Liver (tissue), 8 donors: ENCODE measurements at regions not wholly inside any gene's neighbourhood (a gene's known extent, or its start where the extent isn't known, plus 50 kb on each side); places are given as distances from the start of the nearest gene placed in this dataset.

Source experiments
- DNase-seq: peaks from one replicate; pipeline ENCODE4 v3.0.0-alpha.2; 2017; ENCODE audit warnings: low spot score
- H3K27ac ChIP-seq, 2 donors: one replicate each; pipeline ENCODE4 v1.7.0; 2013; ENCODE audit warnings: inconsistent platforms in 2 of 2, low read length in 2 of 2, control low read depth in 1 of 2, low read depth in 1 of 2, mild to moderate bottlenecking in 1 of 2
- H3K27me3 ChIP-seq, 4 donors: one replicate each; pipeline versions ENCODE4 v1.6.1 to v1.7.0; 2013; ENCODE audit warnings: low read length in 3 of 4, inconsistent platforms in 1 of 4, mild to moderate bottlenecking in 1 of 4, moderate library complexity in 1 of 4; ENCODE audit not compliant: control insufficient read depth in 4 of 4, insufficient read depth in 4 of 4
- H3K36me3 ChIP-seq, 4 donors: one replicate each; pipeline versions ENCODE4 v1.6.1 to v1.7.0; 2013; ENCODE audit warnings: low read length in 3 of 4, mild to moderate bottlenecking in 3 of 4, low read depth in 1 of 4, moderate library complexity in 1 of 4; ENCODE audit not compliant: control insufficient read depth in 4 of 4, insufficient read depth in 3 of 4
- H3K4me1 ChIP-seq, 4 donors: one replicate each; pipeline versions ENCODE4 v1.6.1 to v1.7.0; 2013; ENCODE audit warnings: low read length in 3 of 4, mild to moderate bottlenecking in 3 of 4, moderate library complexity in 1 of 4; ENCODE audit not compliant: control insufficient read depth in 4 of 4, insufficient read depth in 4 of 4
- H3K4me3 ChIP-seq, 3 donors: one replicate each; pipeline versions ENCODE4 v1.6.1 to v1.7.0; 2013; ENCODE audit warnings: low read length in 3 of 3, control low read depth in 1 of 3, low read depth in 1 of 3, mild to moderate bottlenecking in 1 of 3
- H3K9ac ChIP-seq, 2 donors: one replicate each; pipeline ENCODE4 v1.7.0; 2013; ENCODE audit warnings: low read length in 2 of 2, mild to moderate bottlenecking in 2 of 2, moderate library complexity in 2 of 2, control low read depth in 1 of 2, low read depth in 1 of 2
- H3K9me3 ChIP-seq, 4 donors: one replicate each; pipeline versions ENCODE4 v1.6.1 to v1.7.0; 2013; ENCODE audit warnings: low read length in 3 of 4; ENCODE audit not compliant: control insufficient read depth in 4 of 4
- ATF3 ChIP-seq: IDR thresholded peaks from 2 replicates; pipeline ENCODE4 v1.6.1; 2016; ENCODE audit warnings: antibody characterized with exemption
- CTCF ChIP-seq: fragments of 150-350 bp; IDR thresholded peaks from 2 replicates; pipeline ENCODE4 v1.5.1; 2017; ENCODE audit warnings: improper control_type of control experiment, low read depth, low read length; ENCODE audit not compliant: missing input control
- EGR1 ChIP-seq, 2 donors: IDR thresholded peaks; 2 replicates each; pipeline ENCODE4 v1.6.1; 2016 to 2018; ENCODE audit warnings: antibody characterized with exemption in 2 of 2, low read depth in 2 of 2
- FOXA1 ChIP-seq: IDR thresholded peaks from 2 replicates; pipeline ENCODE4 v1.6.1; 2016; ENCODE audit warnings: antibody characterized with exemption
- FOXA2 ChIP-seq: IDR thresholded peaks from 2 replicates; pipeline ENCODE4 v1.6.1; 2016; ENCODE audit warnings: antibody characterized with exemption
- GABPA ChIP-seq, 2 donors: IDR thresholded peaks in 1 of 2; conservative IDR thresholded peaks in 1 of 2; 2 replicates each; pipeline ENCODE4 v1.6.1; 2016; ENCODE audit warnings: antibody characterized with exemption in 2 of 2, mild to moderate bottlenecking in 1 of 2, moderate library complexity in 1 of 2
- HNF4A ChIP-seq, 2 donors: conservative IDR thresholded peaks; 2 replicates each; pipeline ENCODE4 v1.6.1; 2016; ENCODE audit warnings: antibody characterized with exemption in 2 of 2, mild to moderate bottlenecking in 2 of 2
- HNF4G ChIP-seq: IDR thresholded peaks from 2 replicates; pipeline ENCODE4 v1.6.1; 2016; ENCODE audit warnings: antibody characterized with exemption
- JUND ChIP-seq, 2 donors: IDR thresholded peaks; 2 replicates each; pipeline ENCODE4 v1.6.1; 2016; ENCODE audit warnings: antibody characterized with exemption in 2 of 2
- MAX ChIP-seq: IDR thresholded peaks from 2 replicates; pipeline ENCODE4 v1.6.1; 2016; ENCODE audit warnings: antibody characterized with exemption
- NR2F2 ChIP-seq: IDR thresholded peaks from 2 replicates; pipeline ENCODE4 v1.6.1; 2016; ENCODE audit warnings: antibody characterized with exemption
- RAD21 ChIP-seq, 2 donors: IDR thresholded peaks; 2 replicates each; pipeline ENCODE4 v1.6.1; 2016; ENCODE audit warnings: antibody characterized with exemption in 2 of 2, mild to moderate bottlenecking in 2 of 2
- REST ChIP-seq: IDR thresholded peaks from 2 replicates; pipeline ENCODE4 v1.6.1; 2016; ENCODE audit warnings: antibody characterized with exemption, mild to moderate bottlenecking
- RXRA ChIP-seq, 2 donors: IDR thresholded peaks; 2 replicates each; pipeline ENCODE4 v1.6.1; 2017 to 2018; ENCODE audit warnings: antibody characterized with exemption in 2 of 2, mild to moderate bottlenecking in 1 of 2
- SP1 ChIP-seq: IDR thresholded peaks from 2 replicates; pipeline ENCODE4 v1.6.1; 2018; ENCODE audit warnings: antibody characterized with exemption, mild to moderate bottlenecking
- TAF1 ChIP-seq: conservative IDR thresholded peaks from 2 replicates; pipeline ENCODE4 v1.6.1; 2016; ENCODE audit warnings: antibody characterized with exemption, mild to moderate bottlenecking
- YY1 ChIP-seq: IDR thresholded peaks from 2 replicates; pipeline ENCODE4 v1.6.1; 2016; ENCODE audit warnings: antibody characterized with exemption, mild to moderate bottlenecking
- ZBTB33 ChIP-seq: IDR thresholded peaks from 2 replicates; pipeline ENCODE4 v1.6.1; 2016; ENCODE audit warnings: antibody characterized with exemption
- WGBS: extraction: QIAGEN DNeasy Blood & Tissue Kit; methylation state at CpG from one replicate; pipeline ENCODE4 v1.1.7; 2013; 5-methylcytosine and 5-hydroxymethylcytosine counted together
- donor health status: healthy.
- donor health status: healthy.
- donor health status: healthy.
- donor health status: healthy.
- donor health status: healthy.

- TF ChIP-seq ATF3 (no peak), HNF4A (conservative IDR thresholded peaks at IDR 0.05) (peak; percentile 20 to 49)
- H3K36me3 ChIP-seq, result no peaks in the 10 kb centered on the region
- H3K9ac ChIP-seq, result no peak overlapping the region
- H3K4me3 ChIP-seq, result no peak overlapping the region
- no peaks in the 10 kb centered on the region for H3K9me3 ChIP-seq
- no peak overlapping the region for H3K27ac ChIP-seq
- H3K27me3 ChIP-seq, result no peaks in the 10 kb centered on the region
- peaks cover 0 to 10% (median 2%) of the 10 kb centered on the region in 4 donors for H3K4me1 ChIP-seq
- 41% methylated on average over 5 of the region's 5 CpGs for WGBS
- no peak for DNase-seq
Measured at GRCh38 chr5:52015760-52016159, 632.5 kb downstream of the ISL1 start.

- H3K4me3 ChIP-seq, result no peak overlapping the region
- DNase-seq, result no peak
- WGBS, result 24% methylated on average over 2 of the region's 2 CpGs
- no peaks in the 10 kb centered on the region for H3K9me3 ChIP-seq
- no peaks in the 10 kb centered on the region for H3K36me3 ChIP-seq
- TF ChIP-seq FOXA1 (no peak), EGR1 (IDR thresholded peaks at IDR 0.05; ENCODE audit: low read depth in 2 of 2) (no peak), HNF4G (peak; percentile 55), MAX (peak; percentile 26), RXRA (IDR thresholded peaks at IDR 0.05) (peak; percentile 73 to 85), FOXA2 (no peak), TAF1 (no peak), SP1 (peak; percentile 66), JUND (IDR thresholded peaks at IDR 0.05) (no peak), YY1 (peak; percentile 78), GABPA (IDR thresholded peaks at IDR 0.05 in 1 of 2, conservative IDR thresholded peaks at IDR 0.05 in 1 of 2) (peak in 1 of 2 donors; percentile 41), HNF4A (conservative IDR thresholded peaks at IDR 0.05) (peak; percentile 88 to 89), RAD21 (IDR thresholded peaks at IDR 0.05) (peak; percentile 37 to 40), REST (peak; percentile 20), ATF3 (no peak), ZBTB33 (no peak), CTCF (no peak), NR2F2 (peak; percentile 86)
- peak overlapping the region in 1 of 2 donors; percentile 50 for H3K27ac ChIP-seq
- H3K9ac ChIP-seq, result no peak overlapping the region
- peaks cover 0 to 10% (median 2%) of the 10 kb centered on the region in 4 donors for H3K4me1 ChIP-seq
- H3K27me3 ChIP-seq, result no peaks in the 10 kb centered on the region
Measured at GRCh38 chr5:52017567-52017966, 634.3 kb downstream of the ISL1 start.
